GM10248 (cell line): ENCODE measurements at regions not wholly inside any gene's neighbourhood (a gene's known extent, or its start where the extent isn't known, plus 50 kb on each side); places are given as distances from the start of the nearest gene placed in this dataset.
"Not testable (repeated sequence)": the region's sequence is repeated elsewhere in the genome, so short reads cannot be mapped to it uniquely, and the experiment has no call there.

Experiments used
- CTCF ChIA-PET: fragments of 300-600 bp; sonication (Branson Sonifier 250); formaldehyde crosslinking; extraction: SDS; loops from one replicate; lab custom pipeline; 2021; ENCODE audit warnings: antibody characterized with exemption; lab: Yijun Ruan, JAX
- POLR2A ChIA-PET: fragments of 350-650 bp; sonication (Branson Sonifier 250); formaldehyde crosslinking; extraction: SDS; loops from one replicate; lab custom pipeline; 2020; ENCODE audit warnings: antibody characterized with exemption; lab: Yijun Ruan, JAX
- DNase-seq: peaks from one replicate; pipeline ENCODE4 v3.0.0; 2012; ENCODE audit errors: extremely low spot score
- CTCF ChIP-seq: IDR thresholded peaks from 2 replicates; pipeline ENCODE4 v1.5.1; 2012; ENCODE audit warnings: mild to moderate bottlenecking, low read depth; ENCODE audit errors: extremely low read depth, missing control alignments, control extremely low read depth

GRCh38 chr2:60353406-60353800 is 200.1 kb downstream of the BCL11A start:
- no peak for DNase-seq
- ChIA-PET POLR2A (no interaction called here), CTCF (interaction anchor here (0.6 to 3.7 kb wide), 5 partner anchors 10 to 229 kb away, joined by 3 to 11 read pairs (median 3); no protein-coding TSS in a partner anchor)
- no peak for TF ChIP-seq CTCF

- POLR2A ChIA-PET, result no interaction called here
- CTCF ChIA-PET, result interaction anchor here (0.6 to 3.7 kb wide), 6 partner anchors 11 to 87 kb away, joined by 3 to 11 read pairs (median 8); no protein-coding TSS in a partner anchor
Measured at GRCh38 chr2:60352491-60353405, 200.7 kb downstream of the BCL11A start.

GRCh38 chr2:60351802-60352201 is 201.7 kb downstream of the BCL11A start:
- CTCF ChIA-PET, result interaction anchor here (1.9 to 3.7 kb wide), 4 partner anchors 11 to 88 kb away, joined by 7 to 11 read pairs (median 10); no protein-coding TSS in a partner anchor
- no peak for TF ChIP-seq CTCF
- POLR2A ChIA-PET, result no interaction called here
- no peak for DNase-seq

More at GRCh38 chr2:60352491-60353405, 200.7 kb downstream of the BCL11A start:
- TF ChIP-seq CTCF, result no peak
- DNase-seq, result no peak

- POLR2A ChIA-PET, result no interaction called here
- CTCF ChIA-PET, result interaction anchor here (2.0 to 3.7 kb wide), 4 partner anchors 13 to 88 kb away, joined by 7 to 13 read pairs (median 10); no protein-coding TSS in a partner anchor
- TF ChIP-seq CTCF, result no peak
- DNase-seq, result no peak
Measured at GRCh38 chr2:60351321-60351720, 202.1 kb downstream of the BCL11A start.

GRCh38 chr2:60350791-60351190 is 202.7 kb downstream of the BCL11A start:
- TF ChIP-seq CTCF, result no peak
- CTCF ChIA-PET, result interaction anchor here (2.0 to 3.3 kb wide), 3 partner anchors 14 to 89 kb away, joined by 7 to 13 read pairs (median 9); no protein-coding TSS in a partner anchor
- POLR2A ChIA-PET, result no interaction called here
- DNase-seq, result no peak

GRCh38 chr2:60347781-60348180 is 205.7 kb downstream of the BCL11A start:
- POLR2A ChIA-PET, result no interaction called here
- CTCF ChIA-PET, result interaction anchor here (1.3 to 3.3 kb wide), 2 partner anchors 11 to 28 kb away, joined by 3 to 13 read pairs; no protein-coding TSS in a partner anchor
- no peak for DNase-seq
- TF ChIP-seq CTCF, result no peak

- CTCF ChIA-PET, result interaction anchor here (0.6 to 1.5 kb wide), 4 partner anchors 8 to 27 kb away, joined by 3 to 5 read pairs (median 4); no protein-coding TSS in a partner anchor
- DNase-seq, POLR2A ChIA-PET: not testable (repeated sequence)
Measured at GRCh38 chr2:60342491-60342890, 211.0 kb downstream of the BCL11A start.
